SU-DHL-6 (cell line): ENCODE measurements at regions not wholly inside any gene's neighbourhood (a gene's known extent, or its start where the extent isn't known, plus 50 kb on each side); places are given as distances from the start of the nearest gene placed in this dataset.

Source experiments
- CTCF ChIP-seq: fragments of 200-600 bp; sonication (generic); IDR thresholded peaks from one replicate; pipeline ENCODE4 v1.5.1; 2017; ENCODE audit warnings: antibody characterized with exemption, mild to moderate bottlenecking, low read length, moderate library complexity; ENCODE audit not compliant: insufficient read depth, poor library complexity, severe bottlenecking
- EZH2phosphoT487 ChIP-seq: fragments of 200-600 bp; sonication (generic), shearing (Covaris generic); conservative IDR thresholded peaks from 2 replicates; pipeline ENCODE4 v1.6.1; 2018; ENCODE audit warnings: mild to moderate bottlenecking, antibody characterized with exemption, low read length, moderate library complexity, mixed read lengths

- TF ChIP-seq CTCF = no peak
- TF ChIP-seq EZH2phosphoT487 = no peak
Observed at GRCh38 chr5:173793648-173794548, 94.3 kb upstream of the CPEB4 start.
